H1 (cell line): ENCODE measurements at regions not wholly inside any gene's neighbourhood (a gene's known extent, or its start where the extent isn't known, plus 50 kb on each side); places are given as distances from the start of the nearest gene placed in this dataset.

Experiments
- EP300 ChIP-seq, 2 experiments: IDR thresholded peaks; 1 replicate in 1 of 2; 2 replicates in 1 of 2; pipeline ENCODE4 v1.6.1; 2011 to 2012; ENCODE audit warnings: low read depth in 2 of 2, low read length in 2 of 2, mild to moderate bottlenecking in 2 of 2, borderline replicate concordance in 1 of 2, inconsistent platforms in 1 of 2, moderate library complexity in 1 of 2
- HDAC2 ChIP-seq, 2 experiments: fragments of 300-600 bp in 1 of 2; sonication (generic) in 1 of 2; IDR thresholded peaks; 2 replicates each; pipeline ENCODE4 v1.6.1; 2011 to 2012; ENCODE audit warnings: low read depth in 2 of 2, low read length in 2 of 2, mild to moderate bottlenecking in 2 of 2, moderate library complexity in 2 of 2, borderline replicate concordance in 1 of 2, inconsistent platforms in 1 of 2
- POLR2A ChIP-seq, 2 experiments: IDR thresholded peaks; 1 replicate in 1 of 2; 2 replicates in 1 of 2; pipeline ENCODE4 v1.6.1; 2011; ENCODE audit warnings: low read depth in 2 of 2, low read length in 2 of 2, mild to moderate bottlenecking in 2 of 2; ENCODE audit errors: control extremely low read depth in 1 of 2
- RFX5 ChIP-seq: IDR thresholded peaks from 2 replicates; pipeline ENCODE4 v1.6.1; 2011; ENCODE audit warnings: low read depth, low read length, improper control_type of control experiment, borderline replicate concordance
- RNF2 ChIP-seq: fragments of 200-900, 300-1000 bp; sonication (generic); IDR thresholded peaks from 2 replicates; pipeline ENCODE4 v1.7.1; 2016; ENCODE audit warnings: borderline replicate concordance, low read depth, mild to moderate bottlenecking, antibody characterized with exemption, low read length; ENCODE audit not compliant: poor library complexity, severe bottlenecking; ENCODE audit errors: missing control alignments
- TCF12 ChIP-seq: IDR thresholded peaks from 2 replicates; pipeline ENCODE4 v1.6.1; 2011; ENCODE audit warnings: low read depth, mild to moderate bottlenecking, low read length
- YY1 ChIP-seq: IDR thresholded peaks from 2 replicates; pipeline ENCODE4 v1.6.1; 2011; ENCODE audit warnings: low read depth, mild to moderate bottlenecking, low read length
- TF ChIP-seq, protein P1 (sequence below): IDR thresholded peaks from 2 replicates; pipeline ENCODE4 v1.6.1; 2011; ENCODE audit warnings: low read length, improper control_type of control experiment

DNA sequence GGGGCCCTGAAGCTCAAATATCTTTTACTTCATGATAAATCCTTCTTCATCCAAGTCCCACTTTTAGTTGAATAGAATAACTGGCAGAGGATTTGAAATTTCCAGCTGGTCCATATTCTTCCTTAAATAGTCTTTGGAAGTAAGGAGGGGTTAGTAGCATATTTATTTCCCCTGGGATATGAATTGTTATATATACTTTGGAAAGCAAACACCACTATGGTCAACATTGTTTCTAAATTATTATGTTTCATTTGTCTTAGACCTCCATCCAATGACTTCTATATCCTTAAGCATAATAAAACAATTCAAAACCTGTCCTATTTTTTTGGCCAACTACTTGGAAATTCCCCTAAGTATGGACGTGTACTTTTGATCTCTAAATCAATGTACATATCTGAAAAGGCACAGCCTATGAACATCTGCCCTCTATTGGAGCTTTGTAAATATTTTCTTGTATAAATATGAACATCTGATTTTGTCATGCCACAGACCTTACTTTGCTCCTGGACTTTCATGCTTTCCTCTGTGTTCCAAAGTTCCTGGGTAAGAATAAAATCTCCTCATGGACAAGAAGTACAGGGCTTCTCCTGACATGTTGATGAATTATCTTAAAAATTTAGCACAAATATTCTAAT is 1212.0 kb downstream of the GALC start:
- TF ChIP-seq YY1 (no peak), RNF2 (no peak), POLR2A (IDR thresholded peaks at IDR 0.05; ENCODE audit: control extremely low read depth in 1 of 2, low read depth in 2 of 2, low read length in 2 of 2) (no peak), TCF12 (no peak), HDAC2 (IDR thresholded peaks at IDR 0.05; ENCODE audit: borderline replicate concordance in 1 of 2, low read depth in 2 of 2, low read length in 2 of 2) (no peak), EP300 (IDR thresholded peaks at IDR 0.05; ENCODE audit: borderline replicate concordance in 1 of 2, low read depth in 2 of 2, low read length in 2 of 2) (no peak), RFX5 (no peak)
- TF ChIP-seq, protein P1, sequence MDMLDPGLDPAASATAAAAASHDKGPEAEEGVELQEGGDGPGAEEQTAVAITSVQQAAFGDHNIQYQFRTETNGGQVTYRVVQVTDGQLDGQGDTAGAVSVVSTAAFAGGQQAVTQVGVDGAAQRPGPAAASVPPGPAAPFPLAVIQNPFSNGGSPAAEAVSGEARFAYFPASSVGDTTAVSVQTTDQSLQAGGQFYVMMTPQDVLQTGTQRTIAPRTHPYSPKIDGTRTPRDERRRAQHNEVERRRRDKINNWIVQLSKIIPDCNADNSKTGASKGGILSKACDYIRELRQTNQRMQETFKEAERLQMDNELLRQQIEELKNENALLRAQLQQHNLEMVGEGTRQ, result no peak
